H9 (cell line): ENCODE measurements at regions not wholly inside any gene's neighbourhood (a gene's known extent, or its start where the extent isn't known, plus 50 kb on each side); places are given as distances from the start of the nearest gene placed in this dataset.
A peak's percentile ranks its signal among the peaks of the same experiment; 100 is the strongest.

Source experiments
- DNase-seq: peaks from one replicate; pipeline ENCODE4 v3.0.0-alpha.2; 2017
- H2AFZ ChIP-seq: one replicate; pipeline ENCODE4 v1.6.1; 2013; ENCODE audit warnings: mild to moderate bottlenecking, low read length, control low read depth, moderate library complexity
- H2AK5ac ChIP-seq: 2 replicates; pipeline ENCODE4 v1.6.1; 2013; ENCODE audit warnings: low read length, control low read depth, mixed read lengths; ENCODE audit not compliant: insufficient read length
- H2BK120ac ChIP-seq: one replicate; pipeline ENCODE4 v1.6.1; 2013; ENCODE audit warnings: low read depth, mild to moderate bottlenecking, low read length, control low read depth, inconsistent platforms; ENCODE audit not compliant: poor library complexity, severe bottlenecking
- H2BK12ac ChIP-seq: 2 replicates; pipeline ENCODE4 v1.6.1; 2013; ENCODE audit warnings: low read length, control low read depth, mixed read lengths, low read depth; ENCODE audit not compliant: insufficient read length
- H2BK15ac ChIP-seq: 2 replicates; pipeline ENCODE4 v1.6.1; 2013; ENCODE audit warnings: low read depth, low read length, control low read depth
- H2BK20ac ChIP-seq: one replicate; pipeline ENCODE4 v1.6.1; 2013; ENCODE audit warnings: low read depth, mild to moderate bottlenecking, low read length, control low read depth, inconsistent platforms; ENCODE audit not compliant: poor library complexity, severe bottlenecking
- H2BK5ac ChIP-seq: 2 replicates; pipeline ENCODE4 v1.6.1; 2013; ENCODE audit warnings: low read length, control low read depth, mixed read lengths; ENCODE audit not compliant: insufficient read length
- H3K14ac ChIP-seq: 2 replicates; pipeline ENCODE4 v1.6.1; 2013; ENCODE audit warnings: low read length, control low read depth; ENCODE audit not compliant: insufficient read depth
- H3K18ac ChIP-seq: 2 replicates; pipeline ENCODE4 v1.6.1; 2013; ENCODE audit warnings: low read depth, mild to moderate bottlenecking, mixed read lengths, low read length, control low read depth; ENCODE audit not compliant: insufficient read length
- H3K23ac ChIP-seq: 2 replicates; pipeline ENCODE4 v1.6.1; 2013; ENCODE audit warnings: low read length, control low read depth, mixed read lengths, low read depth; ENCODE audit not compliant: insufficient read length
- H3K23me2 ChIP-seq: 2 replicates; pipeline ENCODE4 v1.6.1; 2013; ENCODE audit warnings: low read depth, mild to moderate bottlenecking, mixed read lengths, low read length, control low read depth; ENCODE audit not compliant: insufficient read length, poor library complexity, severe bottlenecking
- H3K27ac ChIP-seq: 2 replicates; pipeline ENCODE4 v1.5.1; 2013; ENCODE audit warnings: low read length, control low read depth, mixed read lengths, low read depth; ENCODE audit not compliant: insufficient read length
- H3K27me3 ChIP-seq: 2 replicates; pipeline ENCODE4 v1.6.1; 2013; ENCODE audit warnings: low read length, control low read depth, inconsistent platforms; ENCODE audit not compliant: insufficient read depth
- H3K4ac ChIP-seq: 2 replicates; pipeline ENCODE4 v1.6.1; 2013; ENCODE audit warnings: low read depth, mild to moderate bottlenecking, control low read depth, inconsistent platforms, low read length, moderate library complexity
- H3K4me1 ChIP-seq: 2 replicates; pipeline ENCODE4 v1.6.1; 2013; ENCODE audit warnings: low read length, control low read depth, inconsistent platforms; ENCODE audit not compliant: insufficient read depth
- H3K4me2 ChIP-seq: 2 replicates; pipeline ENCODE4 v1.6.1; 2013; ENCODE audit warnings: low read length, control low read depth, mixed read lengths; ENCODE audit not compliant: insufficient read length, insufficient read depth
- H3K56ac ChIP-seq: 2 replicates; pipeline ENCODE4 v1.6.1; 2013; ENCODE audit warnings: low read depth, mild to moderate bottlenecking, mixed read lengths, low read length, control low read depth; ENCODE audit not compliant: insufficient read length
- H3K79me1 ChIP-seq: 2 replicates; pipeline ENCODE4 v1.6.1; 2013; ENCODE audit warnings: low read depth, mild to moderate bottlenecking, moderate library complexity, low read length, control low read depth, inconsistent platforms; ENCODE audit not compliant: insufficient read depth, poor library complexity, severe bottlenecking
- H3K79me2 ChIP-seq: 2 replicates; pipeline ENCODE4 v1.6.1; 2013; ENCODE audit warnings: low read length, control low read depth, inconsistent platforms; ENCODE audit not compliant: insufficient read depth
- H3K9ac ChIP-seq: 2 replicates; pipeline ENCODE4 v1.6.1; 2013; ENCODE audit warnings: low read length, control low read depth, mixed read lengths; ENCODE audit not compliant: insufficient read length; ENCODE audit errors: extremely low read depth
- H3K9me3 ChIP-seq: one replicate; pipeline ENCODE4 v1.6.1; 2013; ENCODE audit warnings: low read depth, low read length, inconsistent platforms; ENCODE audit not compliant: control insufficient read depth
- H3T11ph ChIP-seq: one replicate; pipeline ENCODE4 v1.6.1; 2013; ENCODE audit warnings: mild to moderate bottlenecking, low read length, control low read depth, inconsistent platforms
- H4K20me1 ChIP-seq: one replicate; pipeline ENCODE4 v1.6.1; 2013; ENCODE audit not compliant: control insufficient read depth, insufficient read length, insufficient read depth
- H4K5ac ChIP-seq: 2 replicates; pipeline ENCODE4 v1.6.1; 2013; ENCODE audit warnings: low read depth, mild to moderate bottlenecking, mixed read lengths, low read length, control low read depth; ENCODE audit not compliant: insufficient read length
- H4K8ac ChIP-seq: replicated peaks from 2 replicates; pipeline ENCODE4 v1.6.1; 2013; ENCODE audit warnings: low read length, control low read depth, mixed read lengths, low read depth; ENCODE audit not compliant: insufficient read length
- H4K91ac ChIP-seq: 2 replicates; pipeline ENCODE4 v1.6.1; 2013; ENCODE audit warnings: low read depth, mild to moderate bottlenecking, moderate library complexity, mixed read lengths, low read length, control low read depth; ENCODE audit not compliant: insufficient read length
- H3K27ac Mint-ChIP-seq, 3 experiments: 2 replicates in 2 of 3; 3 replicates in 1 of 3; pipeline ENCODE4 v1.8.0; 2020 to 2021; ENCODE audit warnings: mixed read lengths in 3 of 3, mild to moderate bottlenecking in 1 of 3, moderate library complexity in 1 of 3
- H3K27me3 Mint-ChIP-seq: 2 replicates; pipeline ENCODE4 v1.8.0; 2021; ENCODE audit warnings: low read depth, mild to moderate bottlenecking, moderate library complexity, mixed read lengths
- H3K36me3 Mint-ChIP-seq, 3 experiments: 2 replicates in 2 of 3; 3 replicates in 1 of 3; pipeline ENCODE4 v1.8.0; 2020 to 2021; ENCODE audit warnings: low read depth in 3 of 3, mixed read lengths in 3 of 3; ENCODE audit not compliant: insufficient read depth in 1 of 3
- H3K4me1 Mint-ChIP-seq, 2 experiments: 2 replicates each; pipeline ENCODE4 v1.8.0; 2020; ENCODE audit warnings: mixed read lengths in 2 of 2
- H3K4me3 Mint-ChIP-seq, 2 experiments: 2 replicates in 1 of 2; 3 replicates in 1 of 2; pipeline ENCODE4 v1.8.0; 2020 to 2021; ENCODE audit warnings: mild to moderate bottlenecking in 2 of 2, mixed read lengths in 2 of 2, moderate library complexity in 1 of 2
- H3K9me3 Mint-ChIP-seq, 2 experiments: 2 replicates in 1 of 2; 3 replicates in 1 of 2; pipeline ENCODE4 v1.8.0; 2020; ENCODE audit warnings: mild to moderate bottlenecking in 2 of 2, mixed read lengths in 2 of 2, moderate library complexity in 1 of 2
- CTCF ChIP-seq: fragments of 200-600 bp; sonication (generic); conservative IDR thresholded peaks from 3 replicates; pipeline ENCODE4 v1.8.0; 2021; ENCODE audit warnings: antibody characterized with exemption, mild to moderate bottlenecking

- no peaks in the 10 kb centered on the region for H3K27me3 ChIP-seq
- no peaks in the 10 kb centered on the region for H3K9me3 ChIP-seq
- H3K23me2 ChIP-seq: no peaks in the 10 kb centered on the region
- no peak overlapping the region for H2BK20ac ChIP-seq
- Mint-ChIP-seq H3K27ac (peak overlapping the region in 2 of 3 experiments; percentile 9 to 75; a peak in 3 of 7 replicates), H3K4me3 (no peak overlapping the region), H3K27me3 (no peaks in the 10 kb centered on the region), H3K9me3 (peaks cover 24 to 29% of the 10 kb centered on the region in 2 experiments), H3K36me3 (peaks cover 3 to 50% (median 22%) of the 10 kb centered on the region in 3 experiments; a peak in 6 of 7 replicates), H3K4me1 (peaks cover 34 to 50% of the 10 kb centered on the region in 2 experiments)
- no peak overlapping the region for H2AK5ac ChIP-seq
- TF ChIP-seq CTCF: no peak
- no peak overlapping the region for H2BK12ac ChIP-seq
- no peak overlapping the region for H2BK120ac ChIP-seq
- no peak overlapping the region for H3K18ac ChIP-seq
- H2AFZ ChIP-seq: no peak overlapping the region
- no peak overlapping the region for H2BK5ac ChIP-seq
- no peak overlapping the region for H2BK15ac ChIP-seq
- H3T11ph ChIP-seq: no peak overlapping the region
- H3K4me1 ChIP-seq: peaks cover 9% of the 10 kb centered on the region; the same call in 1 of the 2 replicates
- no peaks in the 10 kb centered on the region for H3K79me2 ChIP-seq
- no peak overlapping the region for H3K56ac ChIP-seq
- H3K79me1 ChIP-seq: no peaks in the 10 kb centered on the region
- H3K14ac ChIP-seq: no peak overlapping the region
- no peak for DNase-seq
- no peak overlapping the region for H4K91ac ChIP-seq
- no peak overlapping the region for H4K8ac ChIP-seq
- no peaks in the 10 kb centered on the region for H4K20me1 ChIP-seq
- H4K5ac ChIP-seq: no peak overlapping the region
- H3K9ac ChIP-seq: no peak overlapping the region
- no peak overlapping the region for H3K27ac ChIP-seq
- no peak overlapping the region for H3K23ac ChIP-seq
- no peak overlapping the region for H3K4ac ChIP-seq
- no peak overlapping the region for H3K4me2 ChIP-seq
These were observed 182.5 kb upstream of the FBXL17 start for GRCh38 chr5:108564441-108564840.
